RWPE1 (cell line): ENCODE measurements at regions not wholly inside any gene's neighbourhood (a gene's known extent, or its start where the extent isn't known, plus 50 kb on each side); places are given as distances from the start of the nearest gene placed in this dataset.

Source experiments
- CTCF ChIA-PET: fragments of 350-600 bp; sonication (Branson Sonifier 250); formaldehyde crosslinking; extraction: SDS; loops from one replicate; lab custom pipeline; 2021; lab: Yijun Ruan, JAX
- POLR2A ChIA-PET: fragments of 400-600 bp; formaldehyde crosslinking; extraction: SDS; loops from one replicate; lab custom pipeline; 2020; ENCODE audit warnings: antibody characterized with exemption; ENCODE audit not compliant: low non-redundant PET; lab: Yijun Ruan, JAX
- DNase-seq: peaks from one replicate; pipeline ENCODE4 v3.0.0; 2012; ENCODE audit warnings: low spot score
- H3K27ac ChIP-seq: fragments of 450-650 bp; 2 replicates; pipeline ENCODE4 v1.5.1; 2017
- TF ChIP-seq, protein P1 (sequence below): fragments of 450-650 bp; conservative IDR thresholded peaks from 2 replicates; pipeline ENCODE4 v1.5.1; 2017; ENCODE audit warnings: low read depth, mild to moderate bottlenecking

DNA sequence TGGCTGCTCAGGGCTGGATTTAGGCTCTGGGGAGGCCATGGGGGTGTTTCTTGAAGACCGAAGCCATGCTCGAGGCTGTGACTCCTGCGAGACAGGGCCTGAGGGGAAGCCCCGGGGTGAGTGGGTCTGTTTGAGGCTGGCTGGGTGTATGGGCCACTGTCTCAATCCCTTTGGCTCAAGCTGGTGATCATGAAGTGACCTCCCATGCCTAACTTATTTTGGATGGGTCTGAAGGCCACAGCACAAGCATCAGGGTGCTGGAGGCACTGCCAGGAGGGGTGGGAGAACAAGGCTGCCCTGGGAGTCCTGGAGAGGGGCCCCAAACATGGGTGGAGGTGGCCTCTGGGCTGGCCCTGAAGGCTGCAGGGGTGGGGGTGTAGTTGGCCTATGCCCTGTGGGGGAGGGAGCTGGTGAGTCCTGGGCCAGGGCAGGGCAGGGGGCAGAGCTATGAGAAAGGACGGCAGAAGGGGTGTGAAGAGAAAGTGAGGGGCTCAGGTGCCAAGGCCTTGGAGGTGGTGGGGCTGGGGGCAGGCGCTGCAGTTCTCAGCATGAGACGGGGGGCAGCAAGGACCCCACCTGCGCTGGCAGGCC, 100.9 kb downstream of the KIF26A start:
- TF ChIP-seq, protein P1, sequence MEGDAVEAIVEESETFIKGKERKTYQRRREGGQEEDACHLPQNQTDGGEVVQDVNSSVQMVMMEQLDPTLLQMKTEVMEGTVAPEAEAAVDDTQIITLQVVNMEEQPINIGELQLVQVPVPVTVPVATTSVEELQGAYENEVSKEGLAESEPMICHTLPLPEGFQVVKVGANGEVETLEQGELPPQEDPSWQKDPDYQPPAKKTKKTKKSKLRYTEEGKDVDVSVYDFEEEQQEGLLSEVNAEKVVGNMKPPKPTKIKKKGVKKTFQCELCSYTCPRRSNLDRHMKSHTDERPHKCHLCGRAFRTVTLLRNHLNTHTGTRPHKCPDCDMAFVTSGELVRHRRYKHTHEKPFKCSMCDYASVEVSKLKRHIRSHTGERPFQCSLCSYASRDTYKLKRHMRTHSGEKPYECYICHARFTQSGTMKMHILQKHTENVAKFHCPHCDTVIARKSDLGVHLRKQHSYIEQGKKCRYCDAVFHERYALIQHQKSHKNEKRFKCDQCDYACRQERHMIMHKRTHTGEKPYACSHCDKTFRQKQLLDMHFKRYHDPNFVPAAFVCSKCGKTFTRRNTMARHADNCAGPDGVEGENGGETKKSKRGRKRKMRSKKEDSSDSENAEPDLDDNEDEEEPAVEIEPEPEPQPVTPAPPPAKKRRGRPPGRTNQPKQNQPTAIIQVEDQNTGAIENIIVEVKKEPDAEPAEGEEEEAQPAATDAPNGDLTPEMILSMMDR = no peak
- H3K27ac ChIP-seq = no peak overlapping the region
- ChIA-PET CTCF (no interaction called here), POLR2A (no interaction called here)
- DNase-seq = no peak

DNA sequence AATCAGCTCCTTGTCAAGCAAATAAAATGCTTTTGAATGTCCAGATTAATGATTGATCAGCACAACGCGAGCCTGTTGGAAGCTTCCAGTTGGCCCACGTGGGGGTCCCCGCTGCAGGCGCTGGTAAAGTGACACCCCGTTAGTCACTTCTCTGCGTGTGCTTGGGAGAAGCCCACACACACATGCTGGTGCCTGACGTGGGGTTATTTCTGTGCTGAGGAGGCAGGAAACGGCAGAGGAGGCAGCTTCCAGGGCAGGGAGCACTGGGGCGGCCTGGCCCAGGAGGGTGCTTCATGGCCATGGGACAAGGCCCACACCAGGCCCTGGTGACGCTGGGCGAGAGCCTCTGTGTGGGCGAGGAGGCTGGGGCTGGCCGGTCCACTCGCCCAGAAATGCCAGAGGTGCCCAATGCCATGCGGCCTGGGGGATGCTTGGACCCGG, 101.5 kb downstream of the KIF26A start:
- ChIA-PET POLR2A (no interaction called here), CTCF (interaction anchor here (0.8 kb wide), 1 partner anchor 324 kb away, joined by 3 read pairs; no protein-coding TSS in a partner anchor)
- TF ChIP-seq, protein P1 = no peak
- DNase-seq = no peak
- no peak overlapping the region for H3K27ac ChIP-seq

DNA sequence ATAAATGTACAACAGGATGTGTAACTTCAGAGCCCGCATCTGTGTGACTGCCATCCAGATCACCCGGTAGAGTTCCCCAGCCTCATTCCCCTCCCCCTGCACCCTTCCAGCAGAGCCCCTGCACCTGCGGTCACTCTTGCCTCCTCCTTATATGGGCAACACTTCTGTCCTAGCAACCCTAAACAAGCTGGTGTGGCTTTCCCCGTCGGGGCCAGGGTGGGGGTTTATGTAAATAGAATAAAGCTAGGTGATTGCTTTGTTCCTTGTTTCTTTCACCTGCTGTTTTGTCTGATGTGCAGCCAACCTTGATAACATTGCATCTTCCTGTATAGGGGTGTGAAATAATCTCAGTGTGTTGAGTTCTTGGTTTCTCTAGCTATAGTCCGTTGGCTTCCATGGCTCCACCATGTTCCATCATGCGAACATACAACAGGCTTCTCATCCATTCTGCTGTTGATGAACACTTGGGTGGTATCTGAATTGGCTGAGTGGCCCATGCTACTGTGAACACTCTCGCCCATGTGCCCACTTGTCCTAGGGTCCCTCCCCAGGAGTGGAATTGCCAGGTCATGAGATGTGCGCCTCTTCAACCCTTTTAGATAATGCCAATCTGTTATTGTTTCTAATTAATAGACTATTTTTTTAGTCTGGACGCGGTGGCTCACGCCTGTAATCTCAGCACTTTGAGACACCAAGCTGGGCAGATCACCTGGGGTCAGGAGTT, 102.2 kb downstream of the KIF26A start:
- TF ChIP-seq, protein P1 = no peak
- no peak overlapping the region for H3K27ac ChIP-seq
- POLR2A ChIA-PET = no interaction called here
- CTCF ChIA-PET = interaction anchor here (0.8 kb wide), 1 partner anchor 324 kb away, joined by 3 read pairs; no protein-coding TSS in a partner anchor
- DNase-seq = no peak

DNA sequence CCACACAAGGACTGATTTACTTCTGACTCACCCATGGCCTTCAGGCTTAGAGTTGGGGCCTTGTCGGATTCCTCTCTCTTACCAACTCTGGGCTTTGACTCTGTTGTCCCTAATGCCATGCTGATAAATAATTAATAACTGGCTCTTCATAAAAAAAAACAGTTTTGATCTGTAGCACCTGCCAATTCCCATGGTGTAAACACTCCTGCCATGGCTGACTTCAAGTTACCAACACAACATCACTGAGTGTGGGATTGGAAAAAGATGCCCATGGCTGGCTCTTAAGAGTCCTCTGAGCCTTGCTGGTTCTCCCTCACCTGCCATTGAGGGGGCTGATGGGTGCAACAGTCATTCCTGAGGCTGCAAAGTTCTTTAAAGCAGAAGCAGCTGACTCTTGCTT, 104.8 kb downstream of the KIF26A start:
- DNase-seq = no peak
- CTCF ChIA-PET = no interaction called here
- TF ChIP-seq, protein P1 = no peak

DNA sequence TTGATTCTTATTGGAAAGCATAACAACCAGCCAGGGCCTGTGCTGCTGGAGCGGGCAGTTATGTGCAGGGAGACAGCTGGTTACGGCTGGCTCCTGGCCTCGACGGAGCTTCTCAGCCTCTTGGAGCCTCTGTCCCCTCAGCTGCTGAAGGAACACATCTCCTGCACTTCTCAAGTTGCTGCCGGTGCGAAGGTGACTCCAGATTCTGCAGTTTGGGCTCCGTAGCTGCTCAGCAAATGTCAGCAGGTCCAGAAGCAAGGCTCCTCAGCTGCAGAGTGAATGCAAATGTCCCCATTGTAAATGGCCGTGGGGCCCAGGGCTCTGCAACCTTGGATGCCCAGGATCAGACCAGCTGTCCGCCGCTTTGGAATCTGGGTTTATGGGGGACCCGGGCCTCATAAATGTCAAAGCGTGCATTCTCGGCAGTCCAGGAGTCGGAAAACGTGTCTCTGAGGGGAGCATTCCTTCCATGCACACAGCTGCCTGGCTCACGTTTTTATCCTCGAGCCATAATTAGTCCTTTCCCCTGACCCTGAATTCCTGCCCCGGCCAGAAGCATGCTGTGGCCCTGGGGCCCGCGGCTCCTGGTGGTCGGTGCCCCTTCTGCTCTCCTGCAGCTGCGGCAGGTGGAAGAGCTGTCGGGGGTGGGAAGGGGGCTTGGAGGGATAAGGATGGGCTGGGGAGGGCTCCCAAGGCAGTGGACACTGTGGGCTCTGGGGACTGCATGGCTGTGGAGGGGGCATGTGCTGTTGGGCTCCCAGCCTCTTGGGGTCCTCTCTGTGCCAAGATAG, 106.0 kb downstream of the KIF26A start:
- TF ChIP-seq, protein P1 = no peak
- H3K27ac ChIP-seq = no peak overlapping the region
- POLR2A ChIA-PET = no interaction called here
- CTCF ChIA-PET = no interaction called here
- DNase-seq = no peak

More for the DNA sequence above, 104.8 kb downstream of the KIF26A start:
- H3K27ac ChIP-seq = no peak overlapping the region
- POLR2A ChIA-PET = no interaction called here

DNA sequence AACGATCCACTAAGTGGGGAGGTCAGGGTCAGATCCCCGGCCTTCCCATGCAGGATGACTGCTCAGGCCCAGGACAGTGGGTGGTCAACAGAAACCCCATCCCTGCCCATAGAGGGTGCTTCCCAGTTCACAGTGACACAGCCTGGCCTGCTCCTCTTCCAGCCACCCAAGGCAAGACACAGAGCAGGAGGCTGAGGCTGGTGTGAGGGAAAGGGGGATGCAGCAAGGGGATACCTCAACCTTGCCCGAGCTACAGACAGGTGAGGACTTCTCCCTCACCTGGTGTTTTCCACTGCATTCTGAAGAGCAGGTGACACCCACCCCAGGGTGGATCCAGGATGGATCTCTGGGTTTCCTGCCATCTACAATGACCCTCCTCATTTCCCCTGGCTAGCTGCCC, 106.7 kb downstream of the KIF26A start:
- CTCF ChIA-PET = no interaction called here
- no peak overlapping the region for H3K27ac ChIP-seq
- TF ChIP-seq, protein P1 = no peak
- no peak for DNase-seq
- POLR2A ChIA-PET = no interaction called here
